GM12878 (cell line): ENCODE measurements at regions not wholly inside any gene's neighbourhood (a gene's known extent, or its start where the extent isn't known, plus 50 kb on each side); places are given as distances from the start of the nearest gene placed in this dataset.

Source experiments
- EP300 ChIP-seq, 2 experiments: fragments of 150-350 bp in 1 of 2; IDR thresholded peaks; 2 replicates each; pipeline ENCODE4 v1.6.1; 2011 to 2012; ENCODE audit warnings: low read depth in 2 of 2, low read length in 2 of 2, borderline replicate concordance in 1 of 2, improper control_type of control experiment in 1 of 2, inconsistent platforms in 1 of 2; ENCODE audit not compliant: control insufficient read depth in 1 of 2
- MXI1 ChIP-seq: fragments of 150-350 bp; IDR thresholded peaks from 2 replicates; pipeline ENCODE4 v1.6.1; 2011; ENCODE audit warnings: low read depth, mild to moderate bottlenecking, inconsistent platforms, low read length, improper control_type of control experiment
- POLR2AphosphoS5 ChIP-seq: IDR thresholded peaks from 2 replicates; pipeline ENCODE4 v1.6.1; 2011; ENCODE audit warnings: mild to moderate bottlenecking, low read length, inconsistent platforms
- SMC3 ChIP-seq: IDR thresholded peaks from 2 replicates; pipeline ENCODE4 v1.6.1; 2011; ENCODE audit warnings: low read length, improper control_type of control experiment, borderline replicate concordance
- SP1 ChIP-seq: IDR thresholded peaks from one replicate; pipeline ENCODE4 v1.6.1; 2011; ENCODE audit warnings: low read depth, low read length
- STAT3 ChIP-seq: IDR thresholded peaks from 2 replicates; pipeline ENCODE4 v1.6.1; 2011; ENCODE audit warnings: low read depth, low read length, improper control_type of control experiment
- TCF3 ChIP-seq: IDR thresholded peaks from 2 replicates; pipeline ENCODE4 v1.6.1; 2012; ENCODE audit warnings: low read depth, mild to moderate bottlenecking, low read length, borderline replicate concordance; ENCODE audit not compliant: insufficient read depth
- ZBTB40 ChIP-seq: fragments of 450-650 bp; IDR thresholded peaks from 2 replicates; pipeline ENCODE4 v1.6.1; 2016; ENCODE audit warnings: mild to moderate bottlenecking, moderate library complexity, borderline replicate concordance
- ZNF384 ChIP-seq: IDR thresholded peaks from 2 replicates; pipeline ENCODE4 v1.6.1; 2012; ENCODE audit warnings: low read depth, mild to moderate bottlenecking, low read length, improper control_type of control experiment, borderline replicate concordance

GRCh38 chr3:170740285-170740684, 129.7 kb downstream of the RPL22L1 start:
- TF ChIP-seq ZNF384 (no peak), POLR2AphosphoS5 (no peak), STAT3 (no peak), TCF3 (no peak), ZBTB40 (no peak), MXI1 (no peak), EP300 (IDR thresholded peaks at IDR 0.05; ENCODE audit: borderline replicate concordance in 1 of 2, control insufficient read depth in 1 of 2, low read depth in 2 of 2, low read length in 2 of 2) (no peak), SP1 (no peak), SMC3 (no peak)
